Lower lobe of right lung (tissue), 2 donors: ENCODE measurements at regions not wholly inside any gene's neighbourhood (a gene's known extent, or its start where the extent isn't known, plus 50 kb on each side); places are given as distances from the start of the nearest gene placed in this dataset.

Experiments
- ATAC-seq, 2 donors: fragments of 200-7000 bp; cut with Tn5 transposase; one replicate each; pipeline ENCODE4 v1.9.1; 2020 to 2022; ENCODE audit warnings: mild to moderate bottlenecking in 2 of 2, moderate library complexity in 2 of 2
- DNase-seq: peaks from one replicate; pipeline ENCODE4 v3.0.0-alpha.2; 2020
- H3K27ac ChIP-seq: fragments of 200-600 bp; one replicate; pipeline ENCODE4 v1.8.0; 2022
- H3K27me3 ChIP-seq: fragments of 200-600 bp; one replicate; pipeline ENCODE4 v1.8.0; 2022; ENCODE audit warnings: low read depth
- H3K36me3 ChIP-seq: fragments of 200-600 bp; one replicate; pipeline ENCODE4 v1.8.0; 2022; ENCODE audit warnings: mild to moderate bottlenecking
- H3K4me1 ChIP-seq: fragments of 200-600 bp; one replicate; pipeline ENCODE4 v1.8.0; 2022
- H3K4me3 ChIP-seq: fragments of 200-600 bp; one replicate; pipeline ENCODE4 v1.8.0; 2022; ENCODE audit warnings: mild to moderate bottlenecking
- H3K9me3 ChIP-seq: fragments of 200-600 bp; one replicate; pipeline ENCODE4 v1.8.0; 2022
- intact Hi-C: fragments of 100-400 bp; cut with DNase I; formaldehyde crosslinking; loops from one replicate; pipeline ENCODE4 v1.11.0; 2022
- TF ChIP-seq, protein P1 (sequence below): fragments of 200-600 bp; IDR thresholded peaks from one replicate; pipeline ENCODE4 v1.8.0; 2022; ENCODE audit warnings: antibody characterized with exemption, mild to moderate bottlenecking
- donor health status: DM: no; HTN: yes; CAD: no; lungs with severe emphysema.

GRCh38 chr3:20395692-20396091 is 209.7 kb upstream of the SGO1 start:
- H3K27me3 ChIP-seq = no peaks in the 10 kb centered on the region
- H3K9me3 ChIP-seq = no peaks in the 10 kb centered on the region
- no peak for ATAC-seq
- no peaks in the 10 kb centered on the region for H3K4me1 ChIP-seq
- TF ChIP-seq, protein P1, sequence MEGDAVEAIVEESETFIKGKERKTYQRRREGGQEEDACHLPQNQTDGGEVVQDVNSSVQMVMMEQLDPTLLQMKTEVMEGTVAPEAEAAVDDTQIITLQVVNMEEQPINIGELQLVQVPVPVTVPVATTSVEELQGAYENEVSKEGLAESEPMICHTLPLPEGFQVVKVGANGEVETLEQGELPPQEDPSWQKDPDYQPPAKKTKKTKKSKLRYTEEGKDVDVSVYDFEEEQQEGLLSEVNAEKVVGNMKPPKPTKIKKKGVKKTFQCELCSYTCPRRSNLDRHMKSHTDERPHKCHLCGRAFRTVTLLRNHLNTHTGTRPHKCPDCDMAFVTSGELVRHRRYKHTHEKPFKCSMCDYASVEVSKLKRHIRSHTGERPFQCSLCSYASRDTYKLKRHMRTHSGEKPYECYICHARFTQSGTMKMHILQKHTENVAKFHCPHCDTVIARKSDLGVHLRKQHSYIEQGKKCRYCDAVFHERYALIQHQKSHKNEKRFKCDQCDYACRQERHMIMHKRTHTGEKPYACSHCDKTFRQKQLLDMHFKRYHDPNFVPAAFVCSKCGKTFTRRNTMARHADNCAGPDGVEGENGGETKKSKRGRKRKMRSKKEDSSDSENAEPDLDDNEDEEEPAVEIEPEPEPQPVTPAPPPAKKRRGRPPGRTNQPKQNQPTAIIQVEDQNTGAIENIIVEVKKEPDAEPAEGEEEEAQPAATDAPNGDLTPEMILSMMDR = no peak
- H3K36me3 ChIP-seq = no peaks in the 10 kb centered on the region
- intact Hi-C loops = no loop called here
- H3K4me3 ChIP-seq = no peak overlapping the region
- no peak for DNase-seq
- no peak overlapping the region for H3K27ac ChIP-seq

DNA sequence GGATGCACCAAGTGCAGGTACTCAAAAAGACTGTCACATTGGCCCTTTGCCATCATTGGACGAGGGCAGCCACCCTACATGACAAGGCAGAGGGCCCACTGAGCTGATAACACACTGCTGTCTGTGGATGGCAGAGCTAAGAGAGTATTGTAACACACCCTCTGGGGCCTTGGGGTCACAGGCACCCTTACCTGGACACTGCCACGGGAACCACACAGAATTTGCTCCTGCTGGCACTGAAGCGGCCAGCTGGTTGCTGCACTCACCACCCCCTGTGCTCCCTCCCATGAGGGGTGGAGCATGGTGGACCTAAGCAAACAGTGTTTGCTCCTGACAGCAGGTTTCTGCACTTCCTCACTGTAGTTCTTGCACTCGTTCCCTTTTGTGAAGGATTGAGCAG is 208.2 kb upstream of the SGO1 start:
- Histone ChIP-seq H3K4me1 (no peaks in the 10 kb centered on the region), H3K36me3 (no peaks in the 10 kb centered on the region), H3K4me3 (no peak overlapping the region), H3K27me3 (no peaks in the 10 kb centered on the region), H3K27ac (no peak overlapping the region), H3K9me3 (no peaks in the 10 kb centered on the region)
- TF ChIP-seq, protein P1 = no peak
- intact Hi-C loops = no loop called here
- no peak for ATAC-seq
- no peak for DNase-seq

DNA sequence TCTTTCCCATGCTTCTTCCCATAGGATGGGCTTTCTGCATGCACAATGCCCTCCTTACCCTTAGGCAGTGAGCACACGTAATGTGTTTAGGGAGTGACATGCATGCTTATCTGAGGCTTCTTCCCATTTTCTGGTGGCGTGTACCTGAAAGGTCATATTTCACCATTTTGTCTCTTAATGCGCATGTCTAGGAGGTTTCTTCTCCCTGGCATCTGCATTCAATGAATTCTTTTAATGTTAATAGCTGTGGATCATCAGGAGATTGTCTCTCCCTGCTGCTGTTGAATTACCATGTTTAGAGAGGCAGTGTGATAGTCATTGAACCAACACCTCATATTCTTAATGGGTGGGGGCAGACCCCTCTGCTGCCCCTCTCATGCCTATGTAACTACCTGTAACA is 205.6 kb upstream of the SGO1 start:
- ATAC-seq (no peak), DNase-seq (no peak)
- Histone ChIP-seq H3K36me3 (no peaks in the 10 kb centered on the region), H3K4me3 (no peak overlapping the region), H3K9me3 (no peaks in the 10 kb centered on the region), H3K4me1 (no peaks in the 10 kb centered on the region), H3K27me3 (no peaks in the 10 kb centered on the region), H3K27ac (no peak overlapping the region)
- intact Hi-C loops = no loop called here
- TF ChIP-seq, protein P1 = no peak

DNA sequence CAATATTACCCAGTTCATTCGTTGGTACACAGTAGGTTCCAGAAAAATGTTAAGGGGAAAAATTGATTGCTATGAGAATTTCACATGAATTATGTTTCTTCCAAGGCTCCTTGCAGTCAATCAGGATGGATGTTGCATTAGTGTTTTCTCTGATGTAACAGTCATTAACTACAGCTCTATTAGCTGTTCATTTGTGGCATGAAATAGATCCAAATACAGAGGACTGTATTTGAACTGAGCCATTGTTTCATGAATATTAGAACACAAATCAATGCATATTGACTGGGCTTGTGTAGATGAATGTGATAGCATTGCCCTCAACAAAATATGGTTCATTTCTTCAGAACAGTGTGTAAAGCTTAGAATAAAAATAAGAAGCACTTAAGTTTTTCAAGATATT is 203.0 kb upstream of the SGO1 start:
- no peak for DNase-seq
- H3K4me3 ChIP-seq = no peak overlapping the region
- no peaks in the 10 kb centered on the region for H3K9me3 ChIP-seq
- no peak overlapping the region for H3K27ac ChIP-seq
- no peak for ATAC-seq
- no peaks in the 10 kb centered on the region for H3K27me3 ChIP-seq
- intact Hi-C loops = no loop called here
- TF ChIP-seq, protein P1 = no peak
- H3K36me3 ChIP-seq = no peaks in the 10 kb centered on the region
- no peaks in the 10 kb centered on the region for H3K4me1 ChIP-seq

DNA sequence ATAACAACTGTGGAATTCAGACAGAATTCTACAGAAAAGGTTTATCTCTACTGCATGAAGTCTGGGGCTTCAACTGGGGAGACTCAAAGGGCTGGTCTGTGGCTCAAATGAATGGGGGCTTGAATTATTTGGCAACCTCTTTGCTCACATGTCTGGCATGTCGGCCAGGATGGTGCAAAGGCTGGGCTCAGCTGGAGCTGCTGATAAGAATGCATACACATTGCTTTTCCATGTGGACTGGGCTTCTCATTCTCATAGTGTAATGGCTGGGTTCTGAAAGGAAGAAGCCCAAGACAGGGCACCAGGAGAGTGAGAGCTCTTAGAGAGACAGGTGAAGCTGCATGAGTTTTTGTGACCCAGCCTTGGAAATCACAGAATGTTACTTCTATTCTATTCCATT is 194.3 kb upstream of the SGO1 start:
- DNase-seq (no peak), ATAC-seq (no peak)
- TF ChIP-seq, protein P1 = no peak
- no peaks in the 10 kb centered on the region for H3K36me3 ChIP-seq
- H3K27me3 ChIP-seq = no peaks in the 10 kb centered on the region
- H3K4me3 ChIP-seq = no peak overlapping the region
- intact Hi-C loops = no loop called here
- H3K4me1 ChIP-seq = no peaks in the 10 kb centered on the region
- H3K27ac ChIP-seq = no peak overlapping the region
- H3K9me3 ChIP-seq = no peaks in the 10 kb centered on the region

GRCh38 chr3:20378315-20378714 is 192.3 kb upstream of the SGO1 start:
- Histone ChIP-seq H3K4me1 (no peaks in the 10 kb centered on the region), H3K4me3 (no peak overlapping the region), H3K27me3 (no peaks in the 10 kb centered on the region), H3K36me3 (no peaks in the 10 kb centered on the region), H3K27ac (no peak overlapping the region), H3K9me3 (no peaks in the 10 kb centered on the region)
- DNase-seq = no peak
- TF ChIP-seq, protein P1 = no peak
- no peak for ATAC-seq
- intact Hi-C loops = no loop called here
